Retinal pigment epithelial cell (primary cell): ENCODE measurements at regions not wholly inside any gene's neighbourhood (a gene's known extent, or its start where the extent isn't known, plus 50 kb on each side); places are given as distances from the start of the nearest gene placed in this dataset.

ENCODE experiments used
- DNase-seq: peaks from one replicate; pipeline ENCODE4 v3.0.0-alpha.2; 2010; ENCODE audit warnings: low read depth
- H3K4me3 ChIP-seq: 2 replicates; pipeline ENCODE4 v1.5.1; 2011; ENCODE audit warnings: mild to moderate bottlenecking, low read length, control low read depth, moderate library complexity
- CTCF ChIP-seq: conservative IDR thresholded peaks from 2 replicates; pipeline ENCODE4 v1.5.1; 2011; ENCODE audit warnings: low read depth, low read length, control low read depth, inconsistent platforms

- DNase-seq, result no peak
- no peak overlapping the region for H3K4me3 ChIP-seq
- no peak for TF ChIP-seq CTCF
These were observed 376.0 kb upstream of the HS3ST5 start for GRCh38 chr6:114718716-114719270.

- no peak overlapping the region for H3K4me3 ChIP-seq
- DNase-seq, result no peak
- no peak for TF ChIP-seq CTCF
These were observed 375.4 kb upstream of the HS3ST5 start for GRCh38 chr6:114718186-114718585.

GRCh38 chr6:114714836-114715507, 372.1 kb upstream of the HS3ST5 start:
- no peak for DNase-seq
- no peak for TF ChIP-seq CTCF
- no peak overlapping the region for H3K4me3 ChIP-seq

DNA sequence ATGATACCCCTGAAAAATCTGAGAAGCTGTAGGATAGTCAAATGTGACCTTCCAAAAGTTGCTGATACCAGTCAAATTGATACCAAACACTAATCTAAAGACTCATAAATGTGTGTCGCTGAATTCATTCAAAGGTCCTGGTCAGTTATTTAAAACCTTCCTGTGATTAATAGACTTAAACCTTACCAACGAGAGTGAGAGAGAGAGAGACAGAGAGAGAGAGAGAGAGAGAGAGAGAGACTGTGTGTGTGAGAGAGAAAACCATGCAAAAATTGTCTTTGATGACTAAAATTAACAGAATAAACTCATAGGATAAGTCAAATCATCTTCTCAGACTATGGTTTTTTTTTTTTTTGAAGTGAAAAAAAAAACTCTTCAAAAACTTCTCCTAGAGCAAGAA, 370.9 kb upstream of the HS3ST5 start:
- no peak overlapping the region for H3K4me3 ChIP-seq

DNA sequence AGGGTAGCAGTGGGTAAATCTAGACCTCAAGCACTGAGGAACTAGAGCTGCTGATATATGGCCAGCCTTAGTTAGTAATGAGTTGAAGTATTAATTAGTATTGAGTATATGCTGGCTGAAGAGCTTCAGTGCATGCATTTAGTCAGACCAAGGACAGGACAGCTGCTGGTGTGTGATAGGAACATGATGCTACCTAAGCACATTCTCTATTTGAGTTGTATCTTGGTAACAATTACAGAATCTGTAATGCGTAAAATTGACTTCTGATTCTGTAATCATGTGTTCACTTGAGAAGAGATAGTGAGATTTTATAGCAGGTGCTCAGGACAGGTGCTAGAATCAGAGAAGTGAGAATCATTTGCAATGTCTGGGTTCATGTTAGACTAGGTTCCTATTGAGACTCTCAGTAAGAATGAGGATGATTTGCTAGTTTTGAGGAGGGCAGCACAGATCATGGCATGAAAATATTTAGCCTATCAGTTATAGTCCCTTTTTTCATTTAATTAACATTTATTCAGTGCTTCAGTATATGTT, 369.4 kb upstream of the HS3ST5 start:
- H3K4me3 ChIP-seq, result no peak overlapping the region
- no peak for DNase-seq
- no peak for TF ChIP-seq CTCF

More for the DNA sequence above, 370.9 kb upstream of the HS3ST5 start:
- no peak for DNase-seq
- no peak for TF ChIP-seq CTCF

- no peak for TF ChIP-seq CTCF
- no peak for DNase-seq
- no peak overlapping the region for H3K4me3 ChIP-seq
These were observed 364.3 kb upstream of the HS3ST5 start for GRCh38 chr6:114707081-114707620.

DNA sequence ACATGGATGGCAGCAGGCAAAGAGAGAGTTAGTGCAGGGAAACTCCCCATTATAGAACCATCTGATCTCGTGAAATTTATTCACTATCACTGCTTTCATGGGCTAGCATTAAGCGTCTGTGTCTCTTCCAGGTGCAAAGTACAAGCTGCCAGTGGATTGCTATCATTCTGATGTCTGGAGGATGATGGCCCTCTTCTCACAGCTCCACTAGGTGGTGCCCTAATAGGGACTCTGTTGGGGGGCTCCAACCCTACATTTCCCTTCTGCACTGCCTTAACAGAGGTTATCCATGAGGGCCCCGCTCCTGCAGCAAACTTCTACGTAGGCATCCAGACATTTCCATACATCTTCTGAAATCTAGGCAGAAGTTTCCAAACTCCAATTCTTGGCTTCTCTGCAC, 347.8 kb upstream of the HS3ST5 start:
- H3K4me3 ChIP-seq, result no peak overlapping the region
- DNase-seq, result no peak
- no peak for TF ChIP-seq CTCF
